ENCODE measurements at regions not wholly inside any gene's neighbourhood (a gene's known extent, or its start where the extent isn't known, plus 50 kb on each side); places are given as distances from the start of the nearest gene placed in this dataset.

DNA sequence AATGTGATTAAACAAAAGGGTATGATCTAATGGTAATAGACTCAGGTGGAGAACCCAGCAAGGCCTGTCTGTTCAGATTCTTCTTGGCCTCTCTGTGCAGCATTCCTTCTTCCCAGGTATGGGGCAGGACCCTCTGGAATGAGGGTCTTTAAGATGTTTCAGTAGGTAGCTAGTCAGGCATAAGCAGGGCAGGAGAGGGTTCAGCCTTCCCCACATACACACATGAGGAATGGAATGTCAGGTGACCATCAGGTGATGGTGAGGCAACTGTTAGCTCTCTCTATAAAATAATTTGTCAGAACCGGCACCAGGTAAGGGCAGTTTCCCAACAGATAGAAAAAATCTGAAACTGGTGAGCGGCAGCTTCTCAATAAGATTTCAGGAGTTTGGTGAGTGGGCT is 222.3 kb upstream of the PHYHIPL start:
- intact Hi-C loops (cut with DNase I): no loop called here

DNA sequence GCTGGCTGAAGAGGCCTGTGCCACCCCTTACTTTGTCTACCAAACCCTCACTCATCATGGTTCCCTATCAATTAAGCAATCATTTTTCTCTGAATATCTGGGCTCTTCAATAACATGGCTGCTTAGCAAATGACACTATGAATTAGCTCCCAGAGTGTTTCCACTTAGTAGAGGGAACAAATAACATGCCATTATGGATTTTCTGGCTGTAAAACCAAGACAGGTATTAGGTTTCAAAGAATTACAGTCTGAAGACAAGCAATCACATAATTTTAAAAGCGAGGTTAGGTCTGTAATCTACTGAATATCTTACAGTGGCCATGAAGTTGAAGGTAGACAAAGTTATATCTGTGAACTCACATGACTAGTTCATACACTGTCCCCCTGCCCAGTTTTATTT is 220.8 kb upstream of the PHYHIPL start:
- no peak for DNase-seq
- Histone ChIP-seq H3K4me1 (no peaks in the 10 kb centered on the region), H3K27ac (no peak overlapping the region), H3K27me3 (no peaks in the 10 kb centered on the region), H3K36me3 (no peaks in the 10 kb centered on the region), H3K4me3 (no peak overlapping the region), H3K9me3 (no peaks in the 10 kb centered on the region)
- no peak for ATAC-seq
- intact Hi-C loops (cut with DNase I): no loop called here
- TF ChIP-seq, protein P1, sequence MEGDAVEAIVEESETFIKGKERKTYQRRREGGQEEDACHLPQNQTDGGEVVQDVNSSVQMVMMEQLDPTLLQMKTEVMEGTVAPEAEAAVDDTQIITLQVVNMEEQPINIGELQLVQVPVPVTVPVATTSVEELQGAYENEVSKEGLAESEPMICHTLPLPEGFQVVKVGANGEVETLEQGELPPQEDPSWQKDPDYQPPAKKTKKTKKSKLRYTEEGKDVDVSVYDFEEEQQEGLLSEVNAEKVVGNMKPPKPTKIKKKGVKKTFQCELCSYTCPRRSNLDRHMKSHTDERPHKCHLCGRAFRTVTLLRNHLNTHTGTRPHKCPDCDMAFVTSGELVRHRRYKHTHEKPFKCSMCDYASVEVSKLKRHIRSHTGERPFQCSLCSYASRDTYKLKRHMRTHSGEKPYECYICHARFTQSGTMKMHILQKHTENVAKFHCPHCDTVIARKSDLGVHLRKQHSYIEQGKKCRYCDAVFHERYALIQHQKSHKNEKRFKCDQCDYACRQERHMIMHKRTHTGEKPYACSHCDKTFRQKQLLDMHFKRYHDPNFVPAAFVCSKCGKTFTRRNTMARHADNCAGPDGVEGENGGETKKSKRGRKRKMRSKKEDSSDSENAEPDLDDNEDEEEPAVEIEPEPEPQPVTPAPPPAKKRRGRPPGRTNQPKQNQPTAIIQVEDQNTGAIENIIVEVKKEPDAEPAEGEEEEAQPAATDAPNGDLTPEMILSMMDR (IDR thresholded peaks at IDR 0.05): no peak

More for the DNA sequence above, 222.3 kb upstream of the PHYHIPL start:
- no peak for DNase-seq
- H3K4me3 ChIP-seq: no peak overlapping the region
- no peaks in the 10 kb centered on the region for H3K9me3 ChIP-seq
- TF ChIP-seq, protein P1 (IDR thresholded peaks at IDR 0.05): no peak
- no peak overlapping the region for H3K27ac ChIP-seq
- H3K4me1 ChIP-seq: no peaks in the 10 kb centered on the region
- H3K27me3 ChIP-seq: no peaks in the 10 kb centered on the region
- no peaks in the 10 kb centered on the region for H3K36me3 ChIP-seq
- ATAC-seq: no peak

DNA sequence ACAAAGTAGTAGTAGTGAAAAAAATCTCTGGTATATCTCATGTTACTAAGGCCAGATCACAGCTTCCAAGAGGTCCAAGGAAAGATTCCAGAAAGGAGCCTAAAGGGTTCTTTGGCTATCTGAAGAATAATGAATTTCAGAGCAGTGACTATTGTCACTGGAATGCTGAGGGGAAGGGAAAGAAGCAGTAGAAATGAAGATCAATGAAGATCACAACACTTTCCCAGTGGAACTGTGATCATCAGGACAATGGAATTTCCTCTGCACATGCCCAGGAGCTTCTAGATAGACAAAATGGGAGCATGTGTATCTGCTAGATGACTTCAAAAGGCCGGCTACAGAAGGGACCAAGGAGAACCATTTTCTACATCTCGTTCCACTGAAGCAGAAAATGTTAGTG is 219.5 kb upstream of the PHYHIPL start:
- no peak overlapping the region for H3K27ac ChIP-seq
- no peaks in the 10 kb centered on the region for H3K36me3 ChIP-seq
- no peaks in the 10 kb centered on the region for H3K4me1 ChIP-seq
- TF ChIP-seq, protein P1 (IDR thresholded peaks at IDR 0.05): no peak
- ATAC-seq: no peak
- DNase-seq: no peak
- H3K27me3 ChIP-seq: no peaks in the 10 kb centered on the region
- intact Hi-C loops (cut with DNase I): no loop called here
- H3K9me3 ChIP-seq: no peaks in the 10 kb centered on the region
- H3K4me3 ChIP-seq: no peak overlapping the region

DNA sequence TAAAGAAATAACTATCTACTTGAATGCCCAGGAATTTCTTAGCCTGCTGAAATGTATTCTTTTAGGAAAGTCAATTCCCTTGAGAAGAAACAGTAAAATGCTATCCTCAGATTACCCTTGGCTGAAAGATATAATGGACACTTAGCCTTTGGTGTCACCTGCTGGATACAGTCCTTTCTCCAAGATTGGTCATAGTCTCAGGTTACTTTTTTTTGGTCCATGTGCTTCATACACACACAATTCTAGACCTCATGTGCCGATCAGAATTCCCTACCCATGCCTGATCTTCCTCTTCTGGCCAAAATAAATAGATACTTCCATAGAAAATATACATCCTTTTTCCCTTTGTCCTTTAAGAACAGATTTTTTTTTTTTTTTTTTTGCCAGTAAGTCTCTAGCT is 218.9 kb upstream of the PHYHIPL start:
- intact Hi-C loops (cut with DNase I): no loop called here
- no peak overlapping the region for H3K4me3 ChIP-seq
- no peaks in the 10 kb centered on the region for H3K36me3 ChIP-seq
- no peaks in the 10 kb centered on the region for H3K4me1 ChIP-seq
- TF ChIP-seq, protein P1 (IDR thresholded peaks at IDR 0.05): no peak
- no peak for DNase-seq
- H3K27ac ChIP-seq: no peak overlapping the region
- no peaks in the 10 kb centered on the region for H3K9me3 ChIP-seq
- ATAC-seq: no peak
- no peaks in the 10 kb centered on the region for H3K27me3 ChIP-seq

DNA sequence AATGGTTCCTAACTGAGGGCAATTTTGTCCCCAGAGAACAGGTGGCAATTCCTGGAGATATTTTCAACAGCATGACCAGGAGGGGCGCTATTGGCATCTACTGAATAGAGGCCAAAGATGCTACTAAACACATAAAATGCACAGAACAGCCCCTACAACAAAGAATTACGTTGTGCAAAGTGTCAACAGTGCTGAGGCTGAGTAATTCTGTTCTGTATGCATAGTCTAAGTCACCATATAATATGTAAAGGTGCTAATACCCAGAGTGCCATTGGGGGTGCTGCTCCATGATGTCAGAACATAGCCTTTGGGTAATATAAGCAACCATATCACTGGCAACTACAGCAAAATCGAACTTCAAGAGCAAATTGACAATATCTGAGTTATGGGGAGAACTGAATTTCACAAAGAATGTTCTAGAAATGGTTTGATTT is 213.3 kb upstream of the PHYHIPL start:
- no peak overlapping the region for H3K4me3 ChIP-seq
- ATAC-seq: no peak
- H3K27me3 ChIP-seq: peaks cover 0 to 8% of the 10 kb centered on the region in 2 donors
- H3K27ac ChIP-seq: no peak overlapping the region
- no peaks in the 10 kb centered on the region for H3K36me3 ChIP-seq
- no peak for DNase-seq
- no peaks in the 10 kb centered on the region for H3K4me1 ChIP-seq
- H3K9me3 ChIP-seq: no peaks in the 10 kb centered on the region
- intact Hi-C loops (cut with DNase I): no loop called here
- TF ChIP-seq, protein P1 (IDR thresholded peaks at IDR 0.05): no peak

All from left lung (tissue), 4 donors.